BE2C (cell line): ENCODE measurements at regions not wholly inside any gene's neighbourhood (a gene's known extent, or its start where the extent isn't known, plus 50 kb on each side); places are given as distances from the start of the nearest gene placed in this dataset.

Source experiments
- DNase-seq: peaks from one replicate; pipeline ENCODE4 v3.0.0-alpha.2; 2020
- H3K27me3 ChIP-seq: fragments of 250-450 bp; sonication (Bioruptor Pico); 2 replicates; pipeline ENCODE4 v1.5.1; 2020; ENCODE audit warnings: mild to moderate bottlenecking
- H3K36me3 ChIP-seq: fragments of 250-450 bp; sonication (Bioruptor Pico); 2 replicates; pipeline ENCODE4 v1.5.1; 2020; ENCODE audit warnings: mild to moderate bottlenecking
- H3K4me1 ChIP-seq: fragments of 250-450 bp; sonication (Bioruptor Pico); 2 replicates; pipeline ENCODE4 v1.5.1; 2020
- H3K4me3 ChIP-seq: 2 replicates; pipeline ENCODE4 v1.5.1; 2011; ENCODE audit warnings: low read depth, low read length
- H3K9me3 ChIP-seq: fragments of 250-450 bp; sonication (Bioruptor Pico); 2 replicates; pipeline ENCODE4 v1.5.1; 2020
- TF ChIP-seq, protein P1 (sequence below): IDR thresholded peaks from 2 replicates; pipeline ENCODE4 v1.5.1; 2012; ENCODE audit warnings: mild to moderate bottlenecking, low read depth, low read length

DNA sequence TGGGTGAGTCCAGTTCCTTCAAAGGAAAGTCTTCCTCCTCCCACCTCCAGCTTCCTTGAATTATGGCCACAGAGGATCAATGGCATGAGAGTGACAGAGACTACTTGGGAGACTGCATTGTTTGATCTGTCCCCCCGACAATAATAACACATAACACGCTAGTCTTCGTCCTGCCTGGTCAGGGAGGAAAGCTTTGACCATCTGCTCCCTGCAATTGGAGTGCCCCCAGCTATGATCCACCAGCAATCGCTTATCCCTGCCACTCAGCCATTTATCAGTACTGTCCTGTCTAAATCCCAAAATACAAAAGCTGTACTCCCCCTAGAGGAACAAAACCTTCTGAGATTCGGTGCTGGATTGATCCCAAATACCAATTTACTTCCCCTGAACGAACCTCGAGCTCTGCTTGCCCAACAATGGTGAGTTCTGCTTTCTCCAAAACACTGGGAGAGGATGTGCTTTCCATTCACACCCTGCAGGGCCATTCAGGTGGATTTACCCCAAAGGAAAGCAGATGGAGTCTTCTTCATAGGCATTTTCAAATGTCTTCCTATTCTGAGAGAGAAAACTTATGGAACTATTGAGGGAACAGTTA is 466.7 kb downstream of the TSHZ3 start:
- no peaks in the 10 kb centered on the region for H3K36me3 ChIP-seq
- TF ChIP-seq, protein P1, sequence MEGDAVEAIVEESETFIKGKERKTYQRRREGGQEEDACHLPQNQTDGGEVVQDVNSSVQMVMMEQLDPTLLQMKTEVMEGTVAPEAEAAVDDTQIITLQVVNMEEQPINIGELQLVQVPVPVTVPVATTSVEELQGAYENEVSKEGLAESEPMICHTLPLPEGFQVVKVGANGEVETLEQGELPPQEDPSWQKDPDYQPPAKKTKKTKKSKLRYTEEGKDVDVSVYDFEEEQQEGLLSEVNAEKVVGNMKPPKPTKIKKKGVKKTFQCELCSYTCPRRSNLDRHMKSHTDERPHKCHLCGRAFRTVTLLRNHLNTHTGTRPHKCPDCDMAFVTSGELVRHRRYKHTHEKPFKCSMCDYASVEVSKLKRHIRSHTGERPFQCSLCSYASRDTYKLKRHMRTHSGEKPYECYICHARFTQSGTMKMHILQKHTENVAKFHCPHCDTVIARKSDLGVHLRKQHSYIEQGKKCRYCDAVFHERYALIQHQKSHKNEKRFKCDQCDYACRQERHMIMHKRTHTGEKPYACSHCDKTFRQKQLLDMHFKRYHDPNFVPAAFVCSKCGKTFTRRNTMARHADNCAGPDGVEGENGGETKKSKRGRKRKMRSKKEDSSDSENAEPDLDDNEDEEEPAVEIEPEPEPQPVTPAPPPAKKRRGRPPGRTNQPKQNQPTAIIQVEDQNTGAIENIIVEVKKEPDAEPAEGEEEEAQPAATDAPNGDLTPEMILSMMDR = no peak
- no peaks in the 10 kb centered on the region for H3K27me3 ChIP-seq
- no peaks in the 10 kb centered on the region for H3K9me3 ChIP-seq
- no peaks in the 10 kb centered on the region for H3K4me1 ChIP-seq
- DNase-seq = no peak
- no peak overlapping the region for H3K4me3 ChIP-seq

DNA sequence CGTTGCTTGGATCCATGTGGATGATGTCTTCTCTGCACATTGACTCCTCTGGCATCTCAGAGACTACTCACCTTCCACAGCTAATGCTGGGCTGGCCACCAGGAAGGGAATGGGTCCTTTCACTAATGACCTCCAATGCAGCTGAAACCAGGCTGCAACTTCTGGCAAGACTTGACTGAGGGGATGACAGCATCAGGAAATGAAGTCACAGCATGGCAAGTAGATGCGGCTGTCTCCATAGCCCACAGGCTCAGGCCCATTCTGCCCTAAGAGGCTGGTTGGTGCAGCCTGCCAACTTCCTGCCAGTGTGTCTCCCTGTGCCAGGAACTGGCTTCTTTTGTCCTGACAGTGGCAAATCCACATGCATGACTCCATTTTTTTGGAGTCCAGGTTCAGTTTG is 467.3 kb downstream of the TSHZ3 start:
- no peaks in the 10 kb centered on the region for H3K9me3 ChIP-seq
- H3K4me3 ChIP-seq = no peak overlapping the region
- TF ChIP-seq, protein P1 = no peak
- no peak for DNase-seq
- H3K4me1 ChIP-seq = no peaks in the 10 kb centered on the region
- no peaks in the 10 kb centered on the region for H3K36me3 ChIP-seq
- no peaks in the 10 kb centered on the region for H3K27me3 ChIP-seq

DNA sequence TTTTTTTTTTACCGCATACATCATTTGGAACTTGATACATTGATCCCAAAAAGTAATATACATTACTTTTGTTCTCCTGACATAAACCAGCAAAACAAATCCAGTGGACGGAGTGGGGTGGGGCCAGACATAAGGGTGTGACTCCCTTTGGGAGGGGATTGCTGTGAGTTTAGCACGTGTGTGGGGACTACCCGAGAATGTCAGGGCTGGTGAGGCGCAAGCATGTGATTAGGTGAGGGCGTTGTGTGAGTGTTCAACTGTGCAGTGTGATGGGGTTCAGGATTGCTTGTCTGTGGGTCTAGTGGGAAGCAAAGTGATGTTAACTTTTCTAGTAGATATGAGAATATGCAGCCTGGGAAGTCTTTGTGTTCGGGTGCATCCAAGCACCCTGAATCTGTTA is 468.0 kb downstream of the TSHZ3 start:
- Histone ChIP-seq H3K27me3 (no peaks in the 10 kb centered on the region), H3K4me3 (no peak overlapping the region), H3K4me1 (no peaks in the 10 kb centered on the region), H3K36me3 (no peaks in the 10 kb centered on the region), H3K9me3 (no peaks in the 10 kb centered on the region)
- TF ChIP-seq, protein P1 = no peak
- no peak for DNase-seq

DNA sequence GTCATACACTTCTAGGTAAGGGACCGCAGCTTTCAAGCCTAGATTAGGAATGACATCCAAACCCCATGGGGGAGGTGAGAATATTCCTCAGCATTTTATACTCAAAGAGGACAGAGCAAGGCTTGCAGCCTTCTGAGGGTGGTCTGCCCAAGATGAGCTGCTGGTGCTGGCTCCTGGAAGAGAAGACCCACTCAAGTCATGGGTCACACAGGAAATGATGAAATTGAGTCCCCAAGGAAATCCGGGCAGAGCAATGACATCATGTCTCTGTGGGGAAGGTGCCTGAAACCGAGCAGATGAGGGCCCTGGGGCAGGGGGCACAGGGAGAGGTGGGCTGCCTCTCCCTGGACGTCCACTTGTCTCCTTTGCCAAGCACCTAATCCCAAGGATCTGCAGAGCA is 468.7 kb downstream of the TSHZ3 start:
- TF ChIP-seq, protein P1 = no peak

DNA sequence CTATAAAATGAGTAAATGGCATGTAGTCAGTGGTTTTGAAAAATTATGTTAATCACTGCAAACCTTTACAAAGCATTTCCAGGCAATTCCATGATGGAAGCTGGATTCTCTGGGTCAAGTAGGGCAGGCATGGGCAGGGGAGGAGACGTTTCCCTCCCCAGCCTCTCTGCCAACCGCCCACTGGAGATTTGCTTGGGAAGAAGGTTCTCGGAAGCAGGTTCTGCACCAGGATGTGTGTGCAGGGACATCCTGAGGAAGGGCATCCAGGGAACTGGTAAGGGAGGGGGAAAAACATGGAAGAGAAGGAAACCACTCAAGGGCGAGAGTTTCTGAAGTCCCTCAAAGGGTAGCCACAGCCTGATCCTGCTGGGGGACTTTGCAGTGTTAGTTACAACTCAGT is 469.1 kb downstream of the TSHZ3 start:
- Histone ChIP-seq H3K9me3 (no peaks in the 10 kb centered on the region), H3K36me3 (no peaks in the 10 kb centered on the region), H3K4me3 (no peak overlapping the region), H3K4me1 (no peaks in the 10 kb centered on the region), H3K27me3 (no peaks in the 10 kb centered on the region)
- TF ChIP-seq, protein P1 = no peak
- no peak for DNase-seq

More for the DNA sequence above, 468.7 kb downstream of the TSHZ3 start:
- no peaks in the 10 kb centered on the region for H3K4me1 ChIP-seq
- no peak for DNase-seq
- H3K27me3 ChIP-seq = no peaks in the 10 kb centered on the region
- H3K9me3 ChIP-seq = no peaks in the 10 kb centered on the region
- H3K36me3 ChIP-seq = no peaks in the 10 kb centered on the region
- H3K4me3 ChIP-seq = no peak overlapping the region

DNA sequence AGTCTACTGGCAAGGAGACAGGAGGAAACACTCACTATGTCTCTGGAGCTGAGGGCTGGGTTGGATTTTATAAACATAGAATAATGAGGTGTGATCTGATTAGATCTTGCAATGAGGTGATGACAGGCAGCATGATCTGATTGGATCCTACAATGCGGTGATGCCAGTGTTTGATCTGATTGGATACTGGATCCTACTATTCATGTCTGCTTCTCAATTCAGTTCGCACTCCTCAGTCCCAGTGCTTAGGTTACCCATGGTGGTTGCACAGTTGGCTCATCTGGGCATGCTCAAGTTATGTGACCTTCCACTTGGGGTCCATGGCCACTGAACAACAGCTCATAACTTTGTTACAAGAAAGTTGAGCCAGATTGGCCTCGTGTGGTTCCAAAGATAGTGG is 469.5 kb downstream of the TSHZ3 start:
- no peak overlapping the region for H3K4me3 ChIP-seq
- DNase-seq = no peak
- no peaks in the 10 kb centered on the region for H3K27me3 ChIP-seq
- TF ChIP-seq, protein P1 = no peak
- no peaks in the 10 kb centered on the region for H3K4me1 ChIP-seq
- H3K36me3 ChIP-seq = no peaks in the 10 kb centered on the region
- H3K9me3 ChIP-seq = no peaks in the 10 kb centered on the region
